H1 (cell line): ENCODE measurements at regions not wholly inside any gene's neighbourhood (a gene's known extent, or its start where the extent isn't known, plus 50 kb on each side); places are given as distances from the start of the nearest gene placed in this dataset.

ENCODE experiments used
- CHD7 ChIP-seq: fragments of 300-600 bp; sonication (generic); IDR thresholded peaks from 2 replicates; pipeline ENCODE4 v1.7.1; 2012; ENCODE audit warnings: low read length, moderate library complexity, mild to moderate bottlenecking, inconsistent platforms; ENCODE audit not compliant: insufficient replicate concordance
- CTCF ChIP-seq, 3 experiments: IDR thresholded peaks; 1 replicate in 2 of 3; 2 replicates in 1 of 3; pipeline versions ENCODE4 v1.5.1 to v1.6.1; 2011; ENCODE audit warnings: low read length in 3 of 3, mild to moderate bottlenecking in 3 of 3, inconsistent platforms in 2 of 3, low read depth in 1 of 3, moderate library complexity in 1 of 3; ENCODE audit not compliant: insufficient read depth in 1 of 3; ENCODE audit errors: control extremely low read depth in 1 of 3
- EGR1 ChIP-seq: IDR thresholded peaks from 2 replicates; pipeline ENCODE4 v1.6.1; 2011; ENCODE audit warnings: low read depth, low read length, borderline replicate concordance
- EP300 ChIP-seq, 2 experiments: IDR thresholded peaks; 1 replicate in 1 of 2; 2 replicates in 1 of 2; pipeline ENCODE4 v1.6.1; 2011 to 2012; ENCODE audit warnings: low read depth in 2 of 2, low read length in 2 of 2, mild to moderate bottlenecking in 2 of 2, borderline replicate concordance in 1 of 2, inconsistent platforms in 1 of 2, moderate library complexity in 1 of 2
- EZH2 ChIP-seq: fragments of 200-600 bp; sonication (generic); IDR thresholded peaks from 2 replicates; pipeline ENCODE4 v1.7.1; 2012; ENCODE audit warnings: low read depth, mild to moderate bottlenecking, moderate library complexity, low read length, inconsistent platforms; ENCODE audit not compliant: severe bottlenecking
- NRF1 ChIP-seq: IDR thresholded peaks from 2 replicates; pipeline ENCODE4 v1.6.1; 2011; ENCODE audit warnings: mild to moderate bottlenecking, low read depth, low read length, improper control_type of control experiment
- PHF8 ChIP-seq: fragments of 200-600 bp; sonication (generic); conservative IDR thresholded peaks from 2 replicates; pipeline ENCODE4 v1.7.1; 2012; ENCODE audit warnings: low read depth, mild to moderate bottlenecking, inconsistent platforms, low read length, moderate library complexity
- POLR2A ChIP-seq, 2 experiments: IDR thresholded peaks; 1 replicate in 1 of 2; 2 replicates in 1 of 2; pipeline ENCODE4 v1.6.1; 2011; ENCODE audit warnings: low read depth in 2 of 2, low read length in 2 of 2, mild to moderate bottlenecking in 2 of 2; ENCODE audit errors: control extremely low read depth in 1 of 2
- POLR2AphosphoS5 ChIP-seq: IDR thresholded peaks from 2 replicates; pipeline ENCODE4 v1.6.1; 2011; ENCODE audit warnings: low read depth, low read length
- RFX5 ChIP-seq: IDR thresholded peaks from 2 replicates; pipeline ENCODE4 v1.6.1; 2011; ENCODE audit warnings: low read depth, low read length, improper control_type of control experiment, borderline replicate concordance
- SP1 ChIP-seq: IDR thresholded peaks from 2 replicates; pipeline ENCODE4 v1.6.1; 2011; ENCODE audit warnings: low read depth, low read length
- TCF12 ChIP-seq: IDR thresholded peaks from 2 replicates; pipeline ENCODE4 v1.6.1; 2011; ENCODE audit warnings: low read depth, mild to moderate bottlenecking, low read length
- USF2 ChIP-seq: IDR thresholded peaks from 2 replicates; pipeline ENCODE4 v1.6.1; 2011; ENCODE audit warnings: low read length, improper control_type of control experiment
- ZNF274 ChIP-seq: IDR thresholded peaks from 2 replicates; pipeline ENCODE4 v1.7.0; 2012; ENCODE audit warnings: low read length, borderline replicate concordance; ENCODE audit errors: extremely low read depth

GRCh38 chr12:28795311-28795710, 353.8 kb upstream of the FAR2 start:
- no peak for TF ChIP-seq CTCF (IDR thresholded peaks at IDR 0.05; ENCODE audit: control extremely low read depth in 1 of 3, insufficient read depth in 1 of 3, low read depth in 1 of 3, low read length in 3 of 3)
- no peak for TF ChIP-seq EGR1
- no peak for TF ChIP-seq USF2
- no peak for TF ChIP-seq RFX5
- TF ChIP-seq EZH2, result no peak
- no peak for TF ChIP-seq CHD7
- TF ChIP-seq PHF8, result no peak
- no peak for TF ChIP-seq POLR2AphosphoS5
- TF ChIP-seq NRF1, result no peak
- no peak for TF ChIP-seq TCF12
- TF ChIP-seq POLR2A (IDR thresholded peaks at IDR 0.05; ENCODE audit: control extremely low read depth in 1 of 2, low read depth in 2 of 2, low read length in 2 of 2), result no peak
- no peak for TF ChIP-seq EP300 (IDR thresholded peaks at IDR 0.05; ENCODE audit: borderline replicate concordance in 1 of 2, low read depth in 2 of 2, low read length in 2 of 2)
- TF ChIP-seq ZNF274, result no peak
- no peak for TF ChIP-seq SP1
